ENCODE measurements at regions not wholly inside any gene's neighbourhood (a gene's known extent, or its start where the extent isn't known, plus 50 kb on each side); places are given as distances from the start of the nearest gene placed in this dataset. TPM values are rescaled to one million over a fixed set of nuclear protein-coding genes. Genes with fewer than 3 reads are reported as not detected.

DNA sequence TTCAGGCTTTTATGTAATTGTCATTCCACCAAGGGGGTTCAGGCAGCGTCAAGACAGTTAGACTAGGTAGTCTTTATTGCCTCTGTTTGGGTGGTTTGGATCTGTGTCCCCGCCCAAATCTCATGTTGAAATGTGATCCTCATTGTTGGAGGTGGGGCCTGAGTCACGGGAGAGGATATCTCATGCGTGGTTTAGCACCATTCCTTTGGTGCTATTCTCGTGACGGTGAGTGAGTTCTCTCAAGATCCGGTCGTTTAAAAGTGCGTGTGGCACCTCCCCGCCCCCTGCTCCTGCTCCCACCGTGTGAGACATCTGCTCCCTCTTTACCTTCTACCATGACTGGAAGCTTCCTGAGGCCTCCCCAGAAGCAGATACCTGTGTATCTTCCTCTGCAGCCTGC lies 51.3 kb upstream of the FOXC1 start:
- H3K9me1 ChIP-seq (ENCODE audit: insufficient read depth, low read length): no peaks in the 10 kb centered on the region
- H3K56ac ChIP-seq (ENCODE audit: extremely low read depth, insufficient read depth, low read length): no peak overlapping the region
- H2AFZ ChIP-seq (replicated peaks; ENCODE audit: low read length, poor library complexity): no peak overlapping the region
- H4K8ac ChIP-seq (ENCODE audit: low read depth in 2 of 2, low read length in 2 of 2): no peak overlapping the region
- peaks cover 11% of the 10 kb centered on the region for H3K27me3 ChIP-seq (ENCODE audit: control insufficient read depth, insufficient read depth, low read length)
- POLR2A ChIA-PET (ENCODE audit: unreplicated experiment): no interaction called here
- ATAC-seq (ENCODE audit: low read depth) (no peak), DNase-seq (no peak)
- no peak overlapping the region for H2BK5ac ChIP-seq (ENCODE audit: low read depth, low read length, poor library complexity, severe bottlenecking)
- intact Hi-C loops (cut with micrococcal nuclease) (no loop called here), in situ Hi-C loops (cut with MboI; ENCODE audit: low sequenced_read_pairs) (no loop called here), dilution Hi-C loops (cut with HindIII; ENCODE audit: low sequenced_read_pairs, unreplicated experiment) (no loop called here)
- H3K79me1 ChIP-seq (ENCODE audit: low read depth in 1 of 2, low read length in 2 of 2): no peaks in the 10 kb centered on the region
- H4K5ac ChIP-seq (ENCODE audit: low read depth, low read length): no peak overlapping the region
- H2AK5ac ChIP-seq (ENCODE audit: low read depth, low read length): no peak overlapping the region
- H4K20me1 ChIP-seq (ENCODE audit: insufficient read depth, low read length): no peaks in the 10 kb centered on the region
- no peak overlapping the region for H3K14ac ChIP-seq (replicated peaks; ENCODE audit: low read depth, low read length)
- H4K91ac ChIP-seq (ENCODE audit: insufficient read depth, low read depth, low read length): no peak overlapping the region
- H3K18ac ChIP-seq (ENCODE audit: low read depth, low read length): no peak overlapping the region
- H3K9me3 ChIP-seq (ENCODE audit: control insufficient read depth, insufficient read depth, low read length): no peaks in the 10 kb centered on the region
- no peak overlapping the region for H3K23ac ChIP-seq (ENCODE audit: low read depth, low read length)
- H2AK9ac ChIP-seq (replicated peaks; ENCODE audit: low read depth, low read length, poor library complexity): no peak overlapping the region
- no peak overlapping the region for H3K4me2 ChIP-seq (ENCODE audit: low read depth, low read length)
- no peak overlapping the region for H3K27ac ChIP-seq (ENCODE audit: insufficient read depth, low read length)
- BruUV-seq (replicated peaks): no TSS peak
- no peak overlapping the region for H2BK15ac ChIP-seq (ENCODE audit: low read depth, low read length)
- H2BK120ac ChIP-seq (ENCODE audit: low read depth, low read length): no peak overlapping the region
- H3K4ac ChIP-seq (ENCODE audit: low read depth, low read length): no peak overlapping the region
- no peak overlapping the region for H2BK20ac ChIP-seq (ENCODE audit: low read depth, low read length)
- 58% methylated on average over 5 of the region's 11 CpGs; no CpG with 5 or more reads in 1 of the 2 experiments for WGBS, 2 experiments (ENCODE audit: extremely low coverage in 2 of 2, insufficient read length in 1 of 2)
- H3K9ac ChIP-seq (ENCODE audit: low read depth, low read length): no peak overlapping the region
- no peak overlapping the region for H3K4me3 ChIP-seq (ENCODE audit: insufficient read depth, low read depth, low read length)
- TF ChIP-seq CHD1 (IDR thresholded peaks at IDR 0.05; ENCODE audit: low read depth, low read length): no peak
- TF ChIP-seq NFE2L2 (IDR thresholded peaks at IDR 0.05; ENCODE audit: low read depth, low read length): no peak
- CTCF ChIA-PET: no interaction called here
- H3K36me3 ChIP-seq (ENCODE audit: control insufficient read depth, insufficient read depth, low read length): no peaks in the 10 kb centered on the region
- H3K4me1 ChIP-seq (ENCODE audit: control insufficient read depth, insufficient read depth, low read length): no peaks in the 10 kb centered on the region

Small RNAs in the stretch of these regions (microRNA-seq; reads per million reads assigned to microRNA genes)
- gene RN7SL352P (ENCODE audit: insufficient read depth, insufficient read length): not detected

Small RNAs in the stretch of these regions (small RNA-seq; reads per million reads assigned to genes)
- gene RN7SL352P: 0 reads per million in 5 experiments

All from IMR-90 (cell line).